Keratinocyte (primary cell): ENCODE measurements at regions not wholly inside any gene's neighbourhood (a gene's known extent, or its start where the extent isn't known, plus 50 kb on each side); places are given as distances from the start of the nearest gene placed in this dataset.

Experiments
- DNase-seq: peaks from one replicate; pipeline ENCODE4 v3.0.0-alpha.2; 2011; ENCODE audit warnings: low read depth, missing footprints, low spot score
- FAIRE-seq: peaks from 2 replicates; lab custom pipeline; 2011; peaks lifted over from hg19 to GRCh38; lab: Jason Lieb, UNC
- H2AFZ ChIP-seq: 2 replicates; pipeline ENCODE4 v1.6.0; 2012; ENCODE audit warnings: low read length, control low read depth, inconsistent platforms; ENCODE audit not compliant: control insufficient read depth
- H3K27ac ChIP-seq: 2 replicates; pipeline ENCODE4 v1.5.1; 2011; ENCODE audit warnings: low read length; ENCODE audit not compliant: control insufficient read depth, insufficient read depth
- H3K27me3 ChIP-seq: 3 replicates; pipeline ENCODE4 v1.6.0; 2011; ENCODE audit warnings: low read length; ENCODE audit not compliant: control insufficient read depth, insufficient read depth; ENCODE audit errors: extremely low read depth
- H3K36me3 ChIP-seq, 2 experiments: 2 replicates in 1 of 2; 3 replicates in 1 of 2; pipeline ENCODE4 v1.5.1; 2011; ENCODE audit warnings: low read length in 2 of 2, mild to moderate bottlenecking in 1 of 2; ENCODE audit not compliant: control insufficient read depth in 2 of 2, insufficient read depth in 2 of 2; ENCODE audit errors: extremely low read depth in 1 of 2
- H3K4me1 ChIP-seq: 3 replicates; pipeline ENCODE4 v1.5.1; 2011; ENCODE audit warnings: low read length; ENCODE audit not compliant: control insufficient read depth, insufficient read depth; ENCODE audit errors: extremely low read depth
- H3K4me2 ChIP-seq: 3 replicates; pipeline ENCODE4 v1.6.0; 2011; ENCODE audit warnings: low read depth, low read length; ENCODE audit not compliant: control insufficient read depth, insufficient read depth; ENCODE audit errors: extremely low read depth
- H3K4me3 ChIP-seq, 3 experiments: fragments of 200-600 bp in 1 of 3; sonication (generic) in 1 of 3; 2 replicates in 2 of 3; 3 replicates in 1 of 3; pipeline ENCODE4 v1.5.1; 2011 to 2016; ENCODE audit warnings: low read length in 3 of 3, mild to moderate bottlenecking in 3 of 3, control low read depth in 2 of 3, inconsistent platforms in 1 of 3, low read depth in 1 of 3, mixed read lengths in 1 of 3, mixed run types in 1 of 3, moderate library complexity in 1 of 3; ENCODE audit not compliant: control insufficient read depth in 2 of 3, insufficient read depth in 2 of 3; ENCODE audit errors: extremely low read depth in 1 of 3
- H3K79me2 ChIP-seq: 2 replicates; pipeline ENCODE4 v1.6.0; 2012; ENCODE audit warnings: low read length; ENCODE audit not compliant: control insufficient read depth, insufficient read depth
- H3K9ac ChIP-seq: 3 replicates; pipeline ENCODE4 v1.6.0; 2011; ENCODE audit warnings: low read length; ENCODE audit not compliant: control insufficient read depth, insufficient read depth; ENCODE audit errors: extremely low read depth
- H3K9me1 ChIP-seq: 3 replicates; pipeline ENCODE4 v1.6.0; 2011; ENCODE audit warnings: low read length; ENCODE audit not compliant: control insufficient read depth, insufficient read depth; ENCODE audit errors: extremely low read depth
- H3K9me3 ChIP-seq: 2 replicates; pipeline ENCODE4 v1.5.1; 2012; ENCODE audit warnings: low read depth, low read length; ENCODE audit not compliant: control insufficient read depth
- H4K20me1 ChIP-seq: 3 replicates; pipeline ENCODE4 v1.6.0; 2011; ENCODE audit warnings: low read length; ENCODE audit not compliant: control insufficient read depth, insufficient read depth; ENCODE audit errors: extremely low read depth
- EZH2 ChIP-seq: IDR thresholded peaks from one replicate; pipeline ENCODE4 v1.6.1; 2012; ENCODE audit warnings: inconsistent platforms, mild to moderate bottlenecking, low read length, moderate library complexity
- dilution Hi-C: fragments of 300-500 bp; cut with MboI; formaldehyde crosslinking; loops from one replicate; pipeline ENCODE4 v1.7.0; 2020; ENCODE audit warnings: low sequenced_read_pairs; ENCODE audit not compliant: extremely low pct_ligation_motif_present
- TF ChIP-seq, protein P1 (sequence below), 3 experiments: IDR thresholded peaks in 1 of 3; conservative IDR thresholded peaks in 1 of 3; optimal IDR thresholded peaks in 1 of 3; 2 replicates in 2 of 3; 3 replicates in 1 of 3; pipeline versions ENCODE3 to v1.5.1; 2011; ENCODE audit warnings: low read length in 3 of 3, mild to moderate bottlenecking in 3 of 3, moderate library complexity in 2 of 3, control low read depth in 1 of 3, inconsistent platforms in 1 of 3; ENCODE audit not compliant: insufficient read depth in 2 of 3; ENCODE audit errors: extremely low read depth in 1 of 3

DNA sequence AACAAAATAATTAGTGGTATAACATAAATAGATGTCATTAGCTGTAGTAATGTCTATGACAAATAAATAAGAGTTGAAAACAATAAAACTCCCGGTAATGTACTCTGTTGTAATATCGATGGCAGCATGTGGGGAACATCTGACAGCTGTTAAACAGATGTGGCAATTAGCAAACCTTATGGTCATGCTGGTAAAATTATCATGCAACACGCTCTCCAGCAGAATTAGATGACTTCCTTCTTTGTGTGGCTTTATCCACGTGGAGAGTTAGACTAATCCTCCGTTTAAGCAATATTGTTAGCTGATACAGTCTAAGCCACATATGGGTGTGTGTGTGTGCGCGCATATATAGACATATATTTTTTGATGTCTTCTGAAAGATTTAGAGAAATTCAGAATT, 77.7 kb upstream of the ZFP64 start:
- Histone ChIP-seq H3K4me2 (no peak overlapping the region), H3K27ac (no peak overlapping the region), H3K4me3 (no peak overlapping the region), H3K36me3 (no peaks in the 10 kb centered on the region), H3K79me2 (no peaks in the 10 kb centered on the region), H2AFZ (no peak overlapping the region), H3K4me1 (no peaks in the 10 kb centered on the region), H4K20me1 (no peaks in the 10 kb centered on the region), H3K27me3 (no peaks in the 10 kb centered on the region), H3K9ac (no peak overlapping the region), H3K9me1 (no peaks in the 10 kb centered on the region), H3K9me3 (no peaks in the 10 kb centered on the region)
- DNase-seq (no peak), FAIRE-seq (no peak)
- dilution Hi-C loops, result no loop called here
- no peak for TF ChIP-seq EZH2
- TF ChIP-seq, protein P1, sequence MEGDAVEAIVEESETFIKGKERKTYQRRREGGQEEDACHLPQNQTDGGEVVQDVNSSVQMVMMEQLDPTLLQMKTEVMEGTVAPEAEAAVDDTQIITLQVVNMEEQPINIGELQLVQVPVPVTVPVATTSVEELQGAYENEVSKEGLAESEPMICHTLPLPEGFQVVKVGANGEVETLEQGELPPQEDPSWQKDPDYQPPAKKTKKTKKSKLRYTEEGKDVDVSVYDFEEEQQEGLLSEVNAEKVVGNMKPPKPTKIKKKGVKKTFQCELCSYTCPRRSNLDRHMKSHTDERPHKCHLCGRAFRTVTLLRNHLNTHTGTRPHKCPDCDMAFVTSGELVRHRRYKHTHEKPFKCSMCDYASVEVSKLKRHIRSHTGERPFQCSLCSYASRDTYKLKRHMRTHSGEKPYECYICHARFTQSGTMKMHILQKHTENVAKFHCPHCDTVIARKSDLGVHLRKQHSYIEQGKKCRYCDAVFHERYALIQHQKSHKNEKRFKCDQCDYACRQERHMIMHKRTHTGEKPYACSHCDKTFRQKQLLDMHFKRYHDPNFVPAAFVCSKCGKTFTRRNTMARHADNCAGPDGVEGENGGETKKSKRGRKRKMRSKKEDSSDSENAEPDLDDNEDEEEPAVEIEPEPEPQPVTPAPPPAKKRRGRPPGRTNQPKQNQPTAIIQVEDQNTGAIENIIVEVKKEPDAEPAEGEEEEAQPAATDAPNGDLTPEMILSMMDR (optimal IDR thresholded peaks at IDR 0.05 in 1 of 3, IDR thresholded peaks at IDR 0.05 in 1 of 3, conservative IDR thresholded peaks at IDR 0.05 in 1 of 3; ENCODE audit: extremely low read depth in 1 of 3, insufficient read depth in 2 of 3, low read length in 3 of 3), result no peak

GRCh38 chr20:52268184-52268749, 76.7 kb upstream of the ZFP64 start:
- FAIRE-seq, result no peak
- Histone ChIP-seq H3K27ac (no peak overlapping the region), H2AFZ (no peak overlapping the region), H3K4me1 (no peaks in the 10 kb centered on the region), H3K4me2 (no peak overlapping the region), H3K36me3 (no peaks in the 10 kb centered on the region), H3K27me3 (no peaks in the 10 kb centered on the region), H3K79me2 (no peaks in the 10 kb centered on the region), H3K4me3 (no peak overlapping the region), H4K20me1 (no peaks in the 10 kb centered on the region), H3K9me1 (no peaks in the 10 kb centered on the region), H3K9me3 (no peaks in the 10 kb centered on the region), H3K9ac (no peak overlapping the region)
- dilution Hi-C loops, result no loop called here
- DNase-seq, result no peak
- TF ChIP-seq, protein P1 (optimal IDR thresholded peaks at IDR 0.05 in 1 of 3, IDR thresholded peaks at IDR 0.05 in 1 of 3, conservative IDR thresholded peaks at IDR 0.05 in 1 of 3; ENCODE audit: extremely low read depth in 1 of 3, insufficient read depth in 2 of 3, low read length in 3 of 3), result no peak
- TF ChIP-seq EZH2, result no peak
